BJ (cell line): ENCODE measurements at regions not wholly inside any gene's neighbourhood (a gene's known extent, or its start where the extent isn't known, plus 50 kb on each side); places are given as distances from the start of the nearest gene placed in this dataset.

Experiments used
- CTCF ChIA-PET: fragments of 350-600 bp; formaldehyde crosslinking; extraction: SDS; loops from one replicate; lab custom pipeline; 2021; ENCODE audit warnings: antibody characterized with exemption, inconsistent platforms; lab: Yijun Ruan, JAX
- POLR2A ChIA-PET: fragments of 300-600 bp; sonication (Branson Sonifier 250); formaldehyde crosslinking; extraction: SDS; loops from one replicate; lab custom pipeline; 2021; ENCODE audit warnings: antibody characterized with exemption; lab: Charles Lee
- DNase-seq: peaks from one replicate; pipeline ENCODE4 v3.0.0-alpha.2; 2011; ENCODE audit warnings: low read depth
- H3K27me3 ChIP-seq: 2 replicates; pipeline ENCODE4 v1.6.0; 2011; ENCODE audit warnings: low read length; ENCODE audit not compliant: control insufficient read depth, insufficient read depth
- H3K36me3 ChIP-seq: 2 replicates; pipeline ENCODE4 v1.5.1; 2011; ENCODE audit warnings: low read length; ENCODE audit not compliant: control insufficient read depth, insufficient read depth
- H3K4me3 ChIP-seq: 2 replicates; pipeline ENCODE4 v1.5.1; 2011; ENCODE audit warnings: low read depth, mild to moderate bottlenecking, control low read depth, low read length
- TF ChIP-seq, protein P1 (sequence below): IDR thresholded peaks from 2 replicates; pipeline ENCODE4 v1.5.1; 2011; ENCODE audit warnings: low read depth, mild to moderate bottlenecking, control low read depth, inconsistent platforms, low read length, moderate library complexity; ENCODE audit not compliant: insufficient read depth

DNA sequence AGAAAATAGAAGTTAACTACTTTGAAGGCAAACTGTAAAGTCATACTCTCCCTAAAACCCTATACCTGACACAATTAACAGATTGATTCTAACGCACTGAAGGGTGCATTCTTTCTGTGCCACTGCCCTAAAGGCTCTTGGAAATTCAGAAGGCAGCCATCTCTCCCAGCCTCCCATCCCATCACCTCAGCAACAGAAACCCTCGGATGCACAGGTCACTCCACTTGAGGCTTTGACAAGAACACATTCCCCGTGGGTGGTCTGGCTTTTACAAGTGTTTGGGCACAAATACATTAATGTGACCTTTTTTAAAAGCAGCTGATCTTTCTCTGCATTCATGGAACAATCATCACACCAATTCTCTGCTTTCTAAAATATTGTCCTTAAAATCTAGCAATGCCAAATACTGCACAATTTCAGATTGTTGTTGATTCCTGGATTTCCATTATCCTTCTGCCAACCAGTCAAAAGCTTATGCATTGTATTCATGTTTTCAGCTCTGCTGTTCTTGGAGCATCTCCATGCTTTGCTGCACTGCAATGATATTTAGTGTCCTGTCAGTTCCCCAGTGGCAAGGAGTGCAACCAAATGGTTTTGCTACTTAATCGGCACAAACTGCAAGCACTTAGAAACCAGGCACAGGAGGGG is 175.6 kb downstream of the TMEM161B start:
- POLR2A ChIA-PET, result no interaction called here
- no peaks in the 10 kb centered on the region for H3K36me3 ChIP-seq
- TF ChIP-seq, protein P1, sequence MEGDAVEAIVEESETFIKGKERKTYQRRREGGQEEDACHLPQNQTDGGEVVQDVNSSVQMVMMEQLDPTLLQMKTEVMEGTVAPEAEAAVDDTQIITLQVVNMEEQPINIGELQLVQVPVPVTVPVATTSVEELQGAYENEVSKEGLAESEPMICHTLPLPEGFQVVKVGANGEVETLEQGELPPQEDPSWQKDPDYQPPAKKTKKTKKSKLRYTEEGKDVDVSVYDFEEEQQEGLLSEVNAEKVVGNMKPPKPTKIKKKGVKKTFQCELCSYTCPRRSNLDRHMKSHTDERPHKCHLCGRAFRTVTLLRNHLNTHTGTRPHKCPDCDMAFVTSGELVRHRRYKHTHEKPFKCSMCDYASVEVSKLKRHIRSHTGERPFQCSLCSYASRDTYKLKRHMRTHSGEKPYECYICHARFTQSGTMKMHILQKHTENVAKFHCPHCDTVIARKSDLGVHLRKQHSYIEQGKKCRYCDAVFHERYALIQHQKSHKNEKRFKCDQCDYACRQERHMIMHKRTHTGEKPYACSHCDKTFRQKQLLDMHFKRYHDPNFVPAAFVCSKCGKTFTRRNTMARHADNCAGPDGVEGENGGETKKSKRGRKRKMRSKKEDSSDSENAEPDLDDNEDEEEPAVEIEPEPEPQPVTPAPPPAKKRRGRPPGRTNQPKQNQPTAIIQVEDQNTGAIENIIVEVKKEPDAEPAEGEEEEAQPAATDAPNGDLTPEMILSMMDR, result no peak
- H3K27me3 ChIP-seq, result no peaks in the 10 kb centered on the region
- no peak for DNase-seq
- CTCF ChIA-PET, result no interaction called here
- no peak overlapping the region for H3K4me3 ChIP-seq

DNA sequence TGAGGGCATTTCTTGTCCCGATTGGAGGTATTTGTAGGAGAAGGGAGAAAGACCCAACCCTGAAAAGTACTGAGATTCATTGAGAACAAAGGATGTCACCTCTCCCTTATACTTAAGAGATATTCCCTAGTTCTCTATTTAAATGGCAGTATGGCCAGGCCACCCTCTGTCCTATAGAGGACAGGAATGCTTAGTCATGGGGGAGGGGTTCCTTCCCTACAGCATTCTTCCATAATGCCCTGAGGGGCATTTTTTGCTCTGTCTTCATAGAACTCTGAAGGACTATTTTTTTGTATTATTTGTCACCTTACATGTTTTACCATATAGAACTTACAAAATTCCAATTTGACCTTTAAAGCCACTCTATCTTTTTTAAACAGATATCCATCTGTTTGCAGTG is 176.3 kb downstream of the TMEM161B start:
- no peak overlapping the region for H3K4me3 ChIP-seq
- TF ChIP-seq, protein P1, result no peak
- POLR2A ChIA-PET, result no interaction called here
- H3K36me3 ChIP-seq, result no peaks in the 10 kb centered on the region
- H3K27me3 ChIP-seq, result no peaks in the 10 kb centered on the region
- CTCF ChIA-PET, result no interaction called here
- DNase-seq, result no peak

DNA sequence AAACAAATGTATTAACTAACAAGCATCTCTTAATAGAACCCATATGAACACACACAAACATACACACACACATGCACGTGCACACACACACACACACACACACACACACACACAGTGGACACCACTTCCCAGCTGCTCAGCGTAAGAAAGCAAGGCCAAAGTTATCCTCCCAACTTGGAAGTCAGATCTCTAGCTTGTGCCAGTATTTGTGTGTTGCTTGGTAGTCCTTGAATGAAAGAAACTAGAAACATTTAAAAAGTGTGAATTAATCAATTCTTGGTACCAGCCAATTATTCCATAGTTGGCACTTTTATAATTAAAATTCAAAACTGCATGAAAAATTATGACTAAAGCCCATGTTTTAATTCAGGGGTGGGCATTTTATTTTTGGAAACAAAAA is 178.1 kb downstream of the TMEM161B start:
- no peak for DNase-seq
- Histone ChIP-seq H3K27me3 (no peaks in the 10 kb centered on the region), H3K36me3 (no peaks in the 10 kb centered on the region), H3K4me3 (no peak overlapping the region)
- TF ChIP-seq, protein P1, result no peak
- ChIA-PET CTCF (interaction anchor here (1.2 kb wide), 1 partner anchor 9 kb away, joined by 4 read pairs; no protein-coding TSS in a partner anchor), POLR2A (no interaction called here)

DNA sequence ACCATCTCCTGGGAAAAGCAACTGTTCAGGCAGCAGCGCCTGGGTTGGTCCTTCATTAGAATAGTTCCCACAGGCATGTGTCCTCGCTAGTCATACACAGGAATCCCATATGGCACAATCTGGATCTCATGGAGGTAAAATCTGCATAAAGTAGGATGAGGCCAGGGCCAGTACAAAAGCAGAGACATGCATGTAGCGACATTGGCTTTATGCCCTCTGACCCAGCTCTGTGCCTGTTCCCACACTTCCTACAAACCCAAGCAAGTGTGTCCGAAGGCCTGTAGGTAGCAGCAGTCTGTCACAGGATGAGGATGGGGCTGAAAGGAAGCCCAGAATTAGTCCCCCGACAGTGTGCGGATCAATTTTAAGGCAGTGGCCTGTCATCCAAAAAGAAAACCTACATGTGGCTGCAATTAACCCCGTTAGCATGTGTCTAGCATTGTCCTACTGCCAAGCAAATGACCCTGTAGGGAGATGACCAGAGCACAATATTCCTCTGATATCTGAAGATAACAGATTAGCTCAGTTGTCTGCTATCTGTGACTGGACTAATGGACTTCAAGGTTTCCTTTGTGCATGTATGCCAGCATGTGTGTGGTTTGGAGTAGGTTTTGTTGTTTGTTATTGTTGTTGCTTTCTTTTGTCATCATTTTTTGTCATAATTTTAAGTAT is 178.8 kb downstream of the TMEM161B start:
- ChIA-PET POLR2A (no interaction called here), CTCF (interaction anchor here (1.2 kb wide), 1 partner anchor 10 kb away, joined by 4 read pairs; no protein-coding TSS in a partner anchor)
- TF ChIP-seq, protein P1, result no peak
- DNase-seq, result no peak
- Histone ChIP-seq H3K36me3 (no peaks in the 10 kb centered on the region), H3K4me3 (no peak overlapping the region), H3K27me3 (no peaks in the 10 kb centered on the region)

DNA sequence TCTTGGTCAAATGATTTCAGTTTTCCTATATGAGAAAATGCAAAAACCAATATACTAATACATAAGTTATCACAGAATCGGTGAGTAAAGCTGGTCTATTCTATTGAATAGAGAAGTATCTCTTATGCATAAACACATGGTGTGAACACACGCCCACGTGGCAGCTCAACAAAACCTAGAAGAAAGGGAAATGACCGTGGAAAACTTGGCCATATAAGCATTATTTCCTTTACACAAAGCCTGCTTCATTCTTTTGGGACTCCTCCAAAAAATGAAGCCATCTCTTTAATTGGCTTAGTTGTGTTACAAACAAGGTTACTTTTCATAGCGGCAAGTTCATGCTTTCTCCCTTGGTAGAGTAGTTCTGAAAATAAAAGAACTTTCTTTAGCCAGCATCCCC is 183.2 kb downstream of the TMEM161B start:
- H3K4me3 ChIP-seq, result no peak overlapping the region
- ChIA-PET POLR2A (no interaction called here), CTCF (no interaction called here)
- TF ChIP-seq, protein P1, result no peak
- H3K27me3 ChIP-seq, result no peaks in the 10 kb centered on the region
- H3K36me3 ChIP-seq, result no peaks in the 10 kb centered on the region
- no peak for DNase-seq
